CD1c-positive myeloid dendritic cell (primary cell): ENCODE measurements at regions not wholly inside any gene's neighbourhood (a gene's known extent, or its start where the extent isn't known, plus 50 kb on each side); places are given as distances from the start of the nearest gene placed in this dataset.

Source experiments
- DNase-seq: peaks from one replicate; pipeline ENCODE4 v3.0.0-alpha.2; 2016; ENCODE audit errors: extremely low spot score

DNA sequence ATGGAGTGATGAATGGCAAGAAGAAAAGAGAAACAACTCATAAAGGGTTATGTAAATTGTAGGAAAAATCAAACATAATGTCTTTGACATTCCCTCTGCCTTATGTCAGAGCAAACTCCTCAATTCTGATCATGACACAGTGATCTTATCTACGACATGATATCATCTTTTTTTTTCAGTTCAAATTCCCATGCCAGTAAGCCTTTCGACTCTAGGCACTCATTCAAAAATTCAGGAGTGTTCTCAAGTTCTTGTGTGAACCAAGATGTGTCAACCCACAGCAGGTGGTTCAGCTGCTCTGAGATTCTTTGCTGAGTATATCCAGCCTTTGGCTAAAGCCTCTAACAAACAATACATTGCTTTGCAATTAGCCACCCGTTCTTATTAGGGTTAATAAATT lies 97.1 kb upstream of the ESRRG start:
- no peak for DNase-seq

DNA sequence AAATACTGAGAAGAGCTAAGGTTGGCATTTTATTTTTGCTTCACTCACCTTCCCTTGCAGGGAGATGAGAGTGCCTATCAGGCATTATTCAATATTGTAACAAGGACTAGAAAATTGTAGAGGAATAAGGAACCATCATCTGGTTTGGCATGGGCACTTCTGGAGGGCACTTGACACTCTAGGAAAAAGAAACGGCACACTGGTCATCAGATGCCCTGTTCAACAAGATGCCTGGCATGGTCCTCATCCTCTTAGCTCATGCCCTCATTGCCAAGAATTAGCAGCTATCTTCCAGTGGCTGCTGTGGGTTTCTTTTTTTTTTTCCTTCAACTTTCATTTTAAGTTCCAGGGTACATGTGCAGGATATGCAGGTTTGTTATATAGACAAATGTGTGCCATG lies 95.1 kb upstream of the ESRRG start:
- DNase-seq: no peak

DNA sequence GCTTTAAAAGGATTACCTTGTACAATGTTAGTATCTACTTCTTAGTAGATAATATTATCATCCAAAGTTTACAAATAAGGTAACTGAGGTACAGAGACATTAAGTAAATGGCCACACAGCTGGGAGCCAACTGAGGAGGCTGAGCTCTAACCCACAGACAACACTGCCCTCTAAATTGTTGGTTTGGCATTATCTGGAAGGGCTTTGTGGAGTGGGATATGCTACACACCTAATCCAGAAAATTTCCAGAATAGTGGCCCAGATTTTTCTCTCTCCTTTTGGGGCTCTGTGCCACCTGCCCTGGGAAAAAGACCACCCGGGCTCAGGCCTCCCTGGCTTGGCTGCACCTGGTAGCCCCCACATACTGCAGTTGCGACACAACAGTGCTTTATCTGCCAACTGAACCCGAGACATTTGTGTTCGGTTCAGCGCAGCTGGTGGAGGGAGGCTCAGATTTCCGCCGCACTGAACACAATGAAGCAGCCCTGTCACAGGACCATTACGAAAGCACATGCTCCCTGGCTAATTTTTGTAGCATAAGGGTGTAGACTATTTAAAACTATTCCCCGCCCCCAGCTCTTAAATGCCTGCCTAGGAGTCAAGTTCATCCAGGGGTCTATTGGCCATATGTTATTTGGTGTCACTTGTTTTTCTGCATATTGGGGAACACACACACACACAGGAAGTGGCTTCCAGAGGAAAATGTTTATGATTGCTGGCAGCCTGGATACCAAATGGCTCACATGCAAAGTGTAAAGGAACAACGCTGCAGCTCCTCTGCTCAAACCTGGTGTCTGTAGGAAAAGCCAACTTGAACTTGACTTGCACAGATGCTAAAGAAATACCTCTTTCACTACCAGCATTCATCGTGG lies 92.3 kb upstream of the ESRRG start:
- DNase-seq: no peak

DNA sequence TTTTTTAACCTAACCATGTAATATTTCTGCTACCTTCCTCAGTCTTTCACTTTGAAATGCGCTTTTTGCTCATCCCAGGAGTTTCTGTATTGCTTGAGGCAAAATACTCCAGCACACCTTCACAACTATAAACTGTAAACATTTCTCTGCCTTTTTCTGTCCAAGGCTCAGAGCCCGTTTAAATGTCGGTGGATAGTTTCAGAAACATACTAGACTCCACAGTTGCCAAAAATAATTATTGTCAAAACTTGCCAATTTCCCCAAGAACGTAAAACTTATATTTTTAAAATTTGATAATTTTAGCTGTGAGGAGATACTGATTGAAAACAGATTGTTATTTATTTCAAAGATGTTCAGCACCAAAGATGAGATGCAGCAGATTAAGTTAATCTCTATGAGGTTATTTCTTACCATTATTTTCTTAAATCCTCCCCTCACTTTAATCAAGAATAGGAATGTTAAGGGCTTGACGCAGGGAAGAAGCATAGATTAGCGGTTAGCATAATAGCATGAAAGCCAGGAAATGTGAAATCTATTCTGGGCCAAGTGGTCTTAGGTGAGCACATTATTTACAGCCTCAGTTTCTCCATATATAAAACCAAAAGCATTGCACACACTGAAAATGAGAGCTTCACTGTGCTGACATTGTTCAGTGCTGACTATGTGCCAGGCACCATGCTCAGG lies 91.5 kb upstream of the ESRRG start:
- DNase-seq: no peak

DNA sequence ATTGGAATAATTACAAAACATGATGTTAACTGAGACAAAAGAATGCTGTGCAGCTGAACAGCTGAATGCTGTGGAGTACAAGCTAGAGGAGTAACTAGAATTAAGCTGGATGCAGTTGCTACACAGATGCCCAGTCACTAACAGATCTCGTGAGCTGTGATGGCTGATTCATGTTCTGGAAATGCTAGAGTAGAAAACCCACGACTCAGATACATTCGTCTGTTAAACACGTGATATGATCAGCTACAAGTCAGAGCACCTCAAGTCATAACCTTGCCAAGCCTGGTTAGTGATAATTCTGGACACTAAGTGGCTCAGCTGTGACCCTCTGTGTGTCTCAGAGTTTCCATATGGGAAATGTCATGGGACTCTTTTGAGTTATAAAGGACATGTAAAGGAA lies 89.7 kb upstream of the ESRRG start:
- no peak for DNase-seq

DNA sequence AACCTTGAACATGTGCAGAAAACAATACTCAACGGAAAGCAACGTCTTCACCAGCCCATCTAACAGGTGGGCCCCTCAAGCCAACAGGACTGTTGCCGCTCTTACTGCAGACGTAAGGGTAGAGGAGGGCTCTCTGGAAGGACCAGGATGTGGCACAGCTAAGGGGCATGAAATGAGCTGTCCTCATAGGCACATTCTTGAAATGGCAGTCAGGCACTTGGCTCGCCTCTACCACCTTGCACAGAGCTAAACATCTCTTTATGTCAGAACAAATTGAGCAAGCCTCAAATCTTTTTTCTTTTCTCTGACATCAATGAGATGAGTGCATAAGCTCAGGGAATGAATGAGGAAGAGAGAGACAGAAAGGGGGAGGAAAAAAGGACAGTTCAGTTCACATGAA lies 86.4 kb upstream of the ESRRG start:
- DNase-seq: no peak

DNA sequence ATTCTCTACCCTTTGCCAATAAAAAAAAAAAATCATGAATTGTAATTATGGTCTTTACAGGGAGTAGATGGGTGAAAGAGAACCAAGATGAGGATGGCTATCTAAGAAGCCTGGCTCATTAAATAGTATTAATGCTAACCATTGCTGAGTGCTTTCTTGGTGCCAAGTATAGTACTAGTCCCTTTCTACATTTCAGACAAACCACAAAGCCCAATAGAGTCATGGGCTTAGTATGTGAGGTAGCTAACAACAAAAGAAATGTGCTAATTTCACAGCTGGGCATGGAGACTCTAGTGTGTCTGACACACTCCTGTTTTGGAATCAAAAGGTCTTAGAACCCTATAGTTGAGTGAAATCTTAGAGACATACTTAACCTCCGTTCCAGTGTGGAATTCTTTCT lies 84.5 kb upstream of the ESRRG start:
- no peak for DNase-seq

DNA sequence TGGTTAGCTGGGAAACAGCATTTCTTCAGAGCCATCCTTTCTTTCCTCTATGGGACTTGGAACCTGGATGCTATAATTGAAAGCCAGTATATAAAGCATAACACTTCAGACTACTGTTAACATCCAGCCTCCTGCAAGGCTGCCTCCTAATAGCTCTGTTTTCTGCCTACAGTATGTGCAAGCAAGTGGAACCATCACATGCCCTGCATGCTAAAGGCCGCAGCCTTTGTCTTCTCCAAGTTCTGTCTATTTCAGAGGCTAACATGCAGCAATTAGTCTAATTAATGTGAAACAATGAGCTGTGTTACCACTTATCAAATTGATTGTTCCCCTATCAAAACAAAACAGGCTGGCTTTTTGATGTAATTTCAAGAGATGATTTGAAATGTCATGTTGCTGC lies 82.7 kb upstream of the ESRRG start:
- DNase-seq: no peak

DNA sequence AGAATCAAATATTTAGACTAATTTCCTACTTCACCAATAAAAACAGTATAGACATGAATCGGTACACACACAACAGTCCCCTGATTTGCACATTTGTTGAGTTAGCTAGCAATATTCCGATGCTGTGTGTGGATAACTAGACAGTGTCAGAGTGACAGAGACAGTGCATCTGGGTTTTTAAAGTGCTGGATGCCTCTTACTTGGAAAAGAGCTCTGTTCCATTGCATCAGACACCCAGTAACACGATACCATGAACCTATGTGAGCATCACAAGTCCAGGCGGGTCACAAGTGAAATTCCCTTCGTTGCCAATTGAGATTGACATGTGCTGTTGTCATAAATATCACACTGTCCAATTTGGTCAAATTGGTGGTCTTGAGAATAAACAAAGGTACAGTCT lies 82.0 kb upstream of the ESRRG start:
- no peak for DNase-seq

DNA sequence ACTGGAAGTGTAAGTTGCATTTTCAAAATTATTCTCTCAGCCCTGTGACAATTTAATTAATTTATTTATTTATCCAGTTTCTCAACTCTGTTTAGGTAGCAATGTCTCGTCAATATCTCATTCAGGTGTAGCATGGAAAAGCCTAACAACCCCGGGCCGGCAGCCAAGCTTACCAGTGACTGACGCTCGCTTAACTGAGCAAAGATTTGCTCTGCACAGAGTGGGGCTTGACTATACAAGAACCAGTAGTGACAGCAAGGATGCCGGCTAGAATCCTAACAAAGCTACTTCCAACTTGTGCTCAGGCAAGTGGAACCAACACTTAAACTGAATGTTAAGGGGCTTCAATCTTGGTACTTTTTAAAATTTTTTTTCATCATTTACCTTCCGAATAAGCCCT lies 80.9 kb upstream of the ESRRG start:
- DNase-seq: no peak

DNA sequence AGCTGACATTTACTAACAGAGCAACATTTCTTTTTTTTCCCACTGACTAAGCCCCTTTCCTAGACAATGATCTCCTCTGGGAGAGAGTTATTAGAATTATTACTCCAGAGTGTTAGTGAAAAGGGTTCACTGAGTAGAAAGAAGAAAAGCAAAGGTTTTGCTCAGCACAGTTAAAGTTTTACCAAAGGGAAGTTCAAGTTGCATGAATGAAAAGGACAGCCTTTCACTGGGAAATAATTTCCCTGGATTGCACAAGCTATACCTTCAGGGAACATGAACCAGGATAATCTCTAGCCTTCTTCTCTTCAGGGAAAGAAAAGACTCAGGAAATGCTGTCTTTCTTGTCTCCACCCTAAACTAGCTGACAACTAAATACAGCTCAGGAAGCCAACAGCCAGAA lies 71.4 kb upstream of the ESRRG start:
- no peak for DNase-seq

DNA sequence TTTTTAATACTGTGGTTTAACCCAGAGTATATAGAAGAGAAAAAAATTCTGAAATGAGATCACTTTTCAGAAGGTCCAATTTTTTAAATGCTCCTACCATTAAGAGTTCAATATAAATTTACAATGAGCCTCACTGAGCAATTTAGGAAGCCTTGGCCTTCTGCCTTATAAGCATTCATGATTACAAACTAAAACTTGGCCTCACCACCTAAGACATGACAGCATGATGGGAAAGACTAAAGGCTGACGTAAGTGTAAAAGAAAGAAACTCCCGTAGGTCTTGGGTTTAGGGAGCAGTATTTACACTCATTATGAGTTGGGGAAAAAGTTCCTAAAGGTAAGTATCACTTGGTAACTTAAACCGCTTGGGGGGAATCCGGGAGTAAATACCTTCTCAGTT lies 70.7 kb upstream of the ESRRG start:
- no peak for DNase-seq

DNA sequence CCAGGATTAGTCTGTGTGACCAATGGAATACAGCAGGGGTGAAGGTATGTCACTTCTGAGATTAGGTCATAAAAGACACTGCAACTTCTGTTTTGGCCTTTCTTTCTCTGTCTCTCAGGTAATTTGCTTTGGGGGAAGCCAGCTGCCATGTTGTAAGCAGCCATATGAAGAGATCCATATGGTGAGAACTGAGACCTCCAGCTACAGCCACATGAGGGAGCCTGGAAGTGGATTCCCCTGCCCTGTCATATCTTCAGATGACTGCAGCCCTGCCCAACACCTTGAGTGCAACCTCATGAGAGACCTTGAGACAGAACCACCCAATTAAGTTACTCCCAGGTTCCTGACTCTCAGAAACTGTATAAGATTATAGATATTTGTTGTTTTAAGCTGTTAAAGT lies 70.1 kb upstream of the ESRRG start:
- DNase-seq: no peak

DNA sequence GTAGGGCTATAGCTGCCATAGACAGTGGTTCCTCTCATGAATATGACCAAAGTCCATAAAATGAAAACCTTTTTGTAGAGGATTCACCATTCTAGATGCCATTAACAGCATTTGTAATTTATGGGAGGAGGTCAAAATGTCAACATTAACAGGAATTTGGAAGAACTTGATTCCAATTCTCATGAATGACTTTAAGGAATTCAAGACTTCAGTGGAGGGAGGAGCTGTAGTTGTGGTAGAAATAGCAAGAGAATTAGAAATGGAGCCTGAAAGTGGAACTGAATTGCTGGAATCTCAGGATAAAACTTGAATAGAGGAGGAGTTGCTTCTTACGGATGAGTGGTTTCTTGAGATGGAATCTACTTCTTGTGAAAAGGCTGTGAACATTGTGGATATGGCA lies 65.4 kb upstream of the ESRRG start:
- DNase-seq: no peak

DNA sequence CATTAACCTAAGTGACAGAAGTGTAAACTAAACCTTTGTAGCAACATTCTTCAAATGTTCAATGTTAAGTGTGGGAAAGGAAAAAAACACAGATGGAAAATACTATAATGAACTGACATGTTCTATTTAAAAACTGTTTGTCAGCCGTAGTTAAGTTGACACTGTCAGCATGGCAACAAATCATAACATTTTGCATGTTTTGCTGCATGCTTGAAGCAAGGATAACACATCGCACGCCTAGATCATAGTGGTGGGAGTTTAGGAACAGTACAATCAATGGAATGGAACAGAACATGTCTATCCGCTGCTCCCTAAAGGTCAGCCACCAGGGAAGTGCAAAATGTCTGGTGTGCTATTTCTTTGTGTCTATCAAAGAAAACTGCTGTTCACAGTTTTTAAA lies 62.5 kb upstream of the ESRRG start:
- no peak for DNase-seq

DNA sequence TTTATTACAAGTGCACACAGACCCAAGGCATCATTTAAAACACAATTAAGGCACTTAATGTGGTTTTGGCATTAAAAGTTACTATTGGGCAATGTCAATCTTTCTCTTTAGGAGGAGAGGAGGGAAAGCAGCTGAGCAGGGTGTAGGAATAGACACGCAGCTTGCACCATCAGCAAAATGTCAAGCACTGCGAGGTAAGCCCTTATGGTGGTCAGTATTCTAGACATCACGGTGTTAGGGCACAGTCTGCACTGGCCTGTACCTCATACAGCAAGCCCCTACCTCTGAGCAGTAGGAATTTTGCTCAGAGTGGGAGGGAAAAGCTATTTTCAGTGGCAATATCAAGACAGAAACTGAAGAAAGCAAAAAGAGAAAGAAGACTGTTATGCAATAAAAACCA lies 62.0 kb upstream of the ESRRG start:
- no peak for DNase-seq

DNA sequence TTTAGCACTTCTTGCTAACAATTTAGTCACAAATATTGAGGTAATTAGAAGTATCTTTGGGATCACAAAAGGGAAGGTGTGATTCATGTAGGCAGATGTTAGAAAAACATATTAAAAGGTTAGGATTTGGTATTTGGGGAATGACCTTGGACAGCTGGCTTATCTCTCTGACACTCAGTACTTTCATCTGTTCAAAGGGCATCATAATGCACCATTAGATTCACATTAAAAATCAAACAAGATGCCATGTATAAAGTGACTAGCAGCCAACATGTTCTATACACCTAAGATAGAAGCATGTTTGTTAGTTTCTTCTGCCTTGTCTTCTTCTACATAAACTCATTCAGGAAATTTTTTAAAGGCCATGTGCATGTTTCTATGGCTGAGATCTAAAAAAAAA lies 56.5 kb upstream of the ESRRG start:
- no peak for DNase-seq

DNA sequence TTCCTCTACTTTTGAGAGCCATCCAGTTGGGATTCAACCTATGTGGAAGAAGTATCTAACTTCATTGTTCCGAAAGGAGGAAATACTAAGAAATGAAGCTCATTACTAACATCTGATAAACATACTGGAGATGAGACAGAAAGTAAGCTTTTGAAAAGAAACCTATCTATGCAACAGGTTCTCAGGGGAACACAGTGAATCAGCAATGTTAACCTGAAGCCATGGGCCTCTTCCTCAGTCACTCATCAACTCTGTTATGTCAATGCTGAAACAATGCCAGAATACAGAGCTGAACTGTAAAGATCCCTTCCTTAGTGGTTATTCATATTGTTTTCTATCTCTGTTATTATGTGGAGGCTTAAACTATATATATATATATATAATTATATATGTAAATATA lies 55.5 kb upstream of the ESRRG start:
- no peak for DNase-seq

DNA sequence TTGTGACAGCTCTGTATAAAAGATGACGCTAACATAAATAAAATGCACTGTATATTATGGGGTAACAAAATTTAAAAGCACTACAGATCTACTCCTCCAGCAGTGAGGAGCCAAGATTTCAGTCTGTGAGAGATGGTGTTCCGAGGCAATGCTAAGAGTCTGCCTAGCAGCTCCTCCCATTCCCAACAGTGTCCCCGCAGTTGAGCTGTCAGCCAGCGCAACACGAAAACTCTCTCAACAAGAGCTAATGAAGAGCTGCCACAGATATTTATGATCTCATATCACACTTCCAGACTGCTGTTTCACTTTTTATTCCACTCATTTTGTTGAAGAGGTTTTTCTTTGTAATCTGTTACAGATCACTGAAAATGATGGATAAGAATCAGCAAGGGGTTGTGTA lies 53.9 kb upstream of the ESRRG start:
- no peak for DNase-seq
